Lung (tissue), 11 donors: ENCODE measurements at regions not wholly inside any gene's neighbourhood (a gene's known extent, or its start where the extent isn't known, plus 50 kb on each side); places are given as distances from the start of the nearest gene placed in this dataset.

Experiments used
- ATAC-seq: fragments of 200-7000 bp; cut with Tn5 transposase; one replicate; pipeline ENCODE4 v1.9.1; 2020; ENCODE audit warnings: moderate number of reproducible peaks; ENCODE audit not compliant: insufficient read depth, low FRiP score
- DNase-seq, 3 donors: peaks; one replicate each; pipeline ENCODE4 v3.0.0-alpha.2; 2013 to 2017
- H3K27ac ChIP-seq, 2 donors: one replicate each; pipeline ENCODE4 v1.5.1; 2013; ENCODE audit warnings: mild to moderate bottlenecking in 2 of 2, moderate library complexity in 2 of 2, control low read depth in 1 of 2, inconsistent platforms in 1 of 2, low read depth in 1 of 2, low read length in 1 of 2
- H3K27me3 ChIP-seq, 3 donors: one replicate each; pipeline ENCODE4 v1.5.1; 2013; ENCODE audit warnings: low read length in 2 of 3; ENCODE audit not compliant: control insufficient read depth in 3 of 3, insufficient read depth in 3 of 3
- H3K36me3 ChIP-seq, 4 donors: one replicate each; pipeline ENCODE4 v1.5.1; 2013; ENCODE audit warnings: low read length in 4 of 4, mild to moderate bottlenecking in 1 of 4, moderate library complexity in 1 of 4; ENCODE audit not compliant: control insufficient read depth in 4 of 4, insufficient read depth in 4 of 4
- H3K4me1 ChIP-seq, 5 donors: one replicate each; pipeline ENCODE4 v1.5.1; 2013; ENCODE audit warnings: low read length in 5 of 5, mild to moderate bottlenecking in 2 of 5, moderate library complexity in 1 of 5; ENCODE audit not compliant: control insufficient read depth in 5 of 5, insufficient read depth in 5 of 5
- H3K4me3 ChIP-seq: one replicate; pipeline ENCODE4 v1.5.1; 2013; ENCODE audit warnings: mild to moderate bottlenecking, control low read depth, moderate library complexity
- H3K9ac ChIP-seq, 2 donors: one replicate each; pipeline ENCODE4 v1.5.1; 2013; ENCODE audit warnings: low read length in 2 of 2, control low read depth in 1 of 2; ENCODE audit not compliant: insufficient read depth in 1 of 2
- H3K9me3 ChIP-seq, 4 donors: one replicate each; pipeline ENCODE4 v1.5.1; 2013; ENCODE audit warnings: low read length in 3 of 4, mild to moderate bottlenecking in 1 of 4, moderate library complexity in 1 of 4; ENCODE audit not compliant: control insufficient read depth in 4 of 4, insufficient read depth in 3 of 4
- CTCF ChIP-seq: IDR thresholded peaks from 2 replicates; pipeline ENCODE4 v1.5.1; 2012; ENCODE audit warnings: mild to moderate bottlenecking; ENCODE audit errors: control extremely low read depth, extremely low read depth
- WGBS, 2 donors: extraction: QIAGEN DNeasy Blood & Tissue Kit; methylation state at CpG; one replicate each; pipeline ENCODE4 v1.1.7; 2013; 5-methylcytosine and 5-hydroxymethylcytosine counted together
- donor health status: control.
- donor health status: control.
- donor health status: Bipolar disorder and iron deficiency.
- donor health status: healthy.
- donor health status: DM: yes; HTN: yes; CAD: no.

- peaks cover 0 to 34% (median 0%) of the 10 kb centered on the region in 5 donors for H3K4me1 ChIP-seq
- no peak overlapping the region for H3K4me3 ChIP-seq
- H3K27ac ChIP-seq: no peak overlapping the region
- ATAC-seq: no peak
- no peaks in the 10 kb centered on the region for H3K27me3 ChIP-seq
- H3K36me3 ChIP-seq: no peaks in the 10 kb centered on the region
- DNase-seq: no peak
- H3K9ac ChIP-seq: no peak overlapping the region
- H3K9me3 ChIP-seq: peaks cover 0 to 28% (median 15%) of the 10 kb centered on the region in 4 donors
- TF ChIP-seq CTCF: no peak
Measured at GRCh38 chr5:7018601-7019000, 305.4 kb downstream of the TENT4A start.

- Histone ChIP-seq H3K4me1 (no peaks in the 10 kb centered on the region), H3K27ac (no peak overlapping the region), H3K4me3 (no peak overlapping the region), H3K9ac (no peak overlapping the region), H3K27me3 (no peaks in the 10 kb centered on the region), H3K36me3 (no peaks in the 10 kb centered on the region), H3K9me3 (no peaks in the 10 kb centered on the region)
- no peak for TF ChIP-seq CTCF
- ATAC-seq (no peak), DNase-seq (no peak)
- 83% methylated on average over 2 of the region's 2 CpGs for WGBS, 2 donors
Measured at GRCh38 chr5:7036192-7036835, 323.1 kb downstream of the TENT4A start.

GRCh38 chr5:7039074-7039473, 325.8 kb downstream of the TENT4A start:
- no peaks in the 10 kb centered on the region for H3K36me3 ChIP-seq
- DNase-seq (no peak), ATAC-seq (no peak)
- H3K4me1 ChIP-seq: no peaks in the 10 kb centered on the region
- no peaks in the 10 kb centered on the region for H3K27me3 ChIP-seq
- WGBS, 2 donors: 73 to 84% methylated on average over 4 of the region's 4 CpGs
- TF ChIP-seq CTCF: no peak
- H3K27ac ChIP-seq: no peak overlapping the region
- H3K9me3 ChIP-seq: no peaks in the 10 kb centered on the region
- no peak overlapping the region for H3K4me3 ChIP-seq
- no peak overlapping the region for H3K9ac ChIP-seq

GRCh38 chr5:7040111-7040510, 326.9 kb downstream of the TENT4A start:
- H3K36me3 ChIP-seq: no peaks in the 10 kb centered on the region
- no peak for DNase-seq
- ATAC-seq: no peak
- no peak overlapping the region for H3K9ac ChIP-seq
- H3K9me3 ChIP-seq: no peaks in the 10 kb centered on the region
- no peaks in the 10 kb centered on the region for H3K4me1 ChIP-seq
- H3K27ac ChIP-seq: no peak overlapping the region
- no peak for TF ChIP-seq CTCF
- 90 to 97% methylated on average over 2 of the region's 2 CpGs for WGBS, 2 donors
- H3K4me3 ChIP-seq: no peak overlapping the region
- no peaks in the 10 kb centered on the region for H3K27me3 ChIP-seq
